ENCODE measurements at regions not wholly inside any gene's neighbourhood (a gene's known extent, or its start where the extent isn't known, plus 50 kb on each side); places are given as distances from the start of the nearest gene placed in this dataset.

DNA sequence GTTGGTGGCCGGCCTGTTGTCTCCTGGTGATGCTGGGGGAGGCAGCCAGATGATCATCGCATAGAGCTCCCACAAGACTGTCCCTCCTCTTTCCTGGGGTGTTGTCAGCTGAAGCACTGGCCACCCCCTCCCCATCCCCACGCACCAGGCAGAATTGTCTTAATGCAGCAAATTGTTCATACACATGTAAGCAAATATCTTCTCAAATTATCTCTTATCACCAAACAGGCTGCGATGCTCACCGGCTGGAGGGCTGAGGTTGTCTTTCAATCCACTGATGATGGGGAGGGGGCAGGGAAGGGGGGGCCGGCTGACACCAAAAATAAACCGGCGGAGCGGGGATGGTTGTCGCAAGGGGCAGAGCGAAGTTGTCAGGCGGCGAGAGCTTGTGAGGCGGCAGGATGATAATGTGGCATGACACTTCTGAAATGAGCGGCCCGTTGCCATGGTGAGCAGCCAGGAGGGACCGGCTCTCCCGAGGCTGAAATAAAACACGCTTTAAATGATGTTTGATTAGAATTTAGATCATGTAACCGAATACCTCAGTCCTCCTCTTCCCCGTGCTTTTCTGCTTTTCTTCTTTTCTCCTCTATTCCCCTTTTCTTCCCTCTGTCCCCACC, 59.8 kb downstream of the MRM1 start:
- DNase-seq (ENCODE audit: low read depth in 3 of 3): no peak

DNA sequence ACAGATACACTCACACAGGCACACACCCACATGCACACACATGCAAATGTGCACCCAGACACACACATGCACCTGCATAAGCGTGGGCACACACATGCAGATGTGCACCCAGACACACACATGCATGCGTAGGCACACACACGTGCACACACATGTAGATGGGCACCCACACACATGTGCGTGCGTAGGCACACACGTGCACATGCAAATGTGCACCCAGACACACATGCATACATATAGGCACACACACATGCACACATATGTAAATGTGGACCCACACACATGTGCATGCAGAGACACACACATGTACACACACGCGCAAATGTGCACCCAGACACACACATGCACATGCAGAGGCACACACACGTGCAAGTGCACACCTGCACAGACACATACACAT, 60.3 kb downstream of the MRM1 start:
- DNase-seq (ENCODE audit: low read depth in 3 of 3): no peak

DNA sequence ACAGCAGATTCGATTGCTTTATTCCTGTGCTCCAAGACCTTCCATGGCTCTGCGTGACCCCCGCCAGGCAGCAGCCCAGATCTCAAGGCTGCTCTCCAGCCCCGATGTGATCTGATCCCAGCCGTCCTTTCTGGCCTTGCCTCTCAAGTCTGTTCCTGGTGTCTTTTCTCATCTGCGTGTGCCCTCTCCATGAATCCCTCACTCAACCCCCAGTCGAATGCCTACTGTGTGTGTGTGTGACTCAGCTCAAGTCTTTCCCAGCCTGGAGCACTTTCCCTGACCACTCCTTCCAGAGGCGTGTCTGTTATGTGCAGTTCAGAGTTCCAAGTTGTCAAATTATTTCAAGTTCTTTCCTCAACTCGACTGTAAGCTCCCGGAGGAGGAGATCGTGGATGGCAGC, 64.0 kb downstream of the MRM1 start:
- no peak for DNase-seq (ENCODE audit: low read depth in 3 of 3)

DNA sequence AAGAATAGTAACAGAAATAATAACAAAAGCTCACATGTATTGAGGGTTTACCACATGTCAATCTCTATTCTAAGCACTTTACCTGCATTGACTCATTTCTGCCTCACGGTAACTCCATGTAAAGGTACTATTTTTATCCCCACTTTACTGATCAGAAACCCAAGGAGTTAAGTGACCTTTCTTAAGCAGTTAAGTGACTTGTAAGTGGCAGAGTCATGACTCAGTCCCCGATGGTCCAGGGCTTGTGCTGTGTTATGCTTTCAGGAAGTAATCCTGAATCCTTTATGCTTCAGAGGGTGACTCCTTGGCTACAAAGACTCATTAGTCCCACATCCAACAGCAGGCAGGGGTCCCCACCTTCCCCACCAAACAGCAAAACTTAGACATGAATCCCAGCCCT, 66.5 kb downstream of the MRM1 start:
- DNase-seq (ENCODE audit: low read depth in 3 of 3): no peak

DNA sequence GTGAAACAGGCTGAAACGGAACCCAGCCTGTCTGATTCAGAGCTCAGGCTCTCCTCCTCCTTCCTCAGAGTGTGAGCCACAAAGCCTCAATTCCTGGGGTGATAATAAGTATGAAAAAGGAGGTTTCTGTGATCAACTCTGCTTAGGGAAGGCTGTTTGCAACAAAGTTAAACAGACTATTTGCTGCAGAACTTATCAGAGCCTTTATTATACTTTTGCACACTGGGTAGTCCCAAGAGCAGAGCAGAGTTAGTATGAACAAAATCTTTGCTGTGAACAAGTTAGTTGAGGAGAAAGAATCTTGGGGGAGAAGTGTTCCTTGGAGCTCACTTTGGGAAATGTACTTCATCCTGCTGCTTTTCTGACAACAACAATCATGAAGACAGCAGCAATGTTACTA, 67.4 kb downstream of the MRM1 start:
- no peak for DNase-seq (ENCODE audit: low read depth in 3 of 3)

DNA sequence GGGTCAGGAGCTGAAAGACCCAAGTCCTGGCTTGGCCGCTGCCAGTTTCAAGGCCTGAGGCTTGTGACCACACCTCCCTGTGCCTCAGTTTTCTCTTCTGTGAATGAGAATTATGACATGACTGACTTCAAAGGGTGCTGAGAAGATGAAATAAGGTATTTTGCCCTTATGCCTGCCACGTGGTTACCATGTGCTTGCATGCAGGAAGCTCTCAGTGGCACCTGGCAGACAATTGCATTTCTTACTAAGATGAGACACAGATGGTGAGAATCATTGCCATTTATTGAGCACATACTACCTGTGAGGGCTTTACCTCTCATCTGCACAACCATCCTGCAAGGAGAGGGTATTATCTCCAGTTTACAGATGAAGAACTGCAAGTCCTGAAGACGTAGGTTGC, 69.8 kb downstream of the MRM1 start:
- no peak for DNase-seq (ENCODE audit: low read depth in 3 of 3)

DNA sequence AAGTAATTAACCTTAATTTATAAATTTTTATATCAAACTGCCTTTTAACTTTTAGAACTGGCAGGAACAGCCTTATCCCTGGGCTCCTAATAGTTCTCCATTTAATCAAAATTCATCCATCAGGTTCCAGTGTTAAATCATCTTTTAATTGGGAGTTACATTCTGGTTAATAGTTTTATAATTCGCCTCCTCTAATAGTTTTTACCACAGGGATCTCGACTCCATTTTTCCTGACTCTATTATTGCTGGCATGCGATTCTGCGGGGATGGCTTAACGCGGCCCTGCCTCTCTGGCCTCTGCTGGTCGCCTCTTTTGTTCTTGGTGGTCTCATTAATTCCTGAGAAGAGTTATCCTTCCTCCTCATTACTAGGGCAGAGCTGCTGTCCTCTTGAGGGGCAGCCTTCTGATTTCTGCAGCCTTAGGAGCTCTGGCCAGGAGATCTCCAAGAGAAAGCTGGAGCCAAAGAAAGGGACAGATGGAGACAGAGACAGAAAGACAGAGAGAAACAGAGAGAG, 71.1 kb downstream of the MRM1 start:
- DNase-seq (ENCODE audit: low read depth in 3 of 3): no peak

DNA sequence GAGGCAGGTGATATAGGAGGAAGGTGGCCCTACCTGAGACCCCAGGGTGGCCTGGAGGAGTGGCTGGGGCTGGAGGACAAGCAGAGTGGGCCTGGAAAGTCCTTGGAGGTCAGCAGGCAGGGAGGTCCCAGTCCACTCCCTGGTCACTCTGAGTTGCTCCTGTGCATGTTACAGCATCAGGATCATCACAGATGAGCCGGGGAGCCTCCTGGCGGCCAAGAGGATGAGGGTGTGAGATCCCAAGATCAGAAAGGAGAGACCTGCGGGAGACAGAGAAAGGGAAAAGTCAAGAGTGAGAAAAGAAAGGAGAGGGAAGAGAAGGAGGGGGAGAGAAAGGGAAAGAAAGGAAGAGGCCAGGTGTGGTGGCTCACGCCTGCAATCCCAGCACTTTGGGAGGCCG, 71.7 kb downstream of the MRM1 start:
- no peak for DNase-seq (ENCODE audit: low read depth in 3 of 3)

DNA sequence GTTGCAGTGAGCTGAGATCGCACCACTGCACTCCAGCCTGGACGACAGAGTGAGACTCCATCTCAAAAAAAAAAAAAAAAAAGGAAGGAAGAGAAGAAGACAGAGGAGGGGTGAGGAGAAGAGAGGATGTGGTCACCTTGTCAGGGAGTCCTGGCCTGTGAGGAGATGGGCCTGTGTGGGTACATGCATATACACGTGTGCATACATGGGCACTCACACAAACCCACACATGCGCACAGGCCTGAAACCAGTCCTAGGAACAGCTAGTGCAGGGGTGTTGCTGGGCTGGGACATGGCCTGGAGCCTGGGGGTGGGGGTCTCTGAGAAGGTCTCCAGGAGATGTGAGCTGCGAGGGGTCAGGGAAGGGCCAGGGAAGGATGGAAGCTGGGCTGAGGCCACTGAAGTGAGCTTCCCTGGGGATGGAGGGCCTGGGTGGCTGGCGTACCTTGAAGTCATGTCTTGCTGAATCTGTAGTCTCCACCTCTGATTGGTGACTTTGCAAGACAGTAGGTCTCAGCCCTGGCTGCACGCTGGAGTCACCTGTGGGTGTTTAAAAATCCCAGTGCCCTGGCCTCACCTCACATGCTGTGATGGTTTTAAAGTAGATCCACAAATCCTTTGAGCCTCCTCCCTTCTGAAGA, 72.4 kb downstream of the MRM1 start:
- no peak for DNase-seq (ENCODE audit: low read depth in 3 of 3)

DNA sequence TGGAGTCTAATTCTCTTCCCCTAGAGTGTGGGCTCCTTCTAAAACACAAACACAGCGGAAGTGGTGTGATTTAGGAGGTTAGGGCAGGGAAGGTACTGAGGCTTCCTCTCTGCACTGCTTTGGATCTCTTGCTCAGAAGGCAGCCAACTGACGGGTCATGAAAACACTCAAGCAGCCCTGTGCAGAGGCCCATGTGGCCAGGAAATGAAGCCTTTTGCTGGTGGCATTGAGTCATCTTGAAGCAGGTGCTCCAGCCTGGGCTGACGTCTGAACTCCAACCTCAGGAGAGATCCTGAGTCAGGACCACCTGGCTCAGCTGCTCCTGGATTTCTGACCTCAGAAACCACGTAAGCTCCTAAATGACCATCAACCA, 72.9 kb downstream of the MRM1 start:
- DNase-seq (ENCODE audit: low read depth in 3 of 3): no peak

DNA sequence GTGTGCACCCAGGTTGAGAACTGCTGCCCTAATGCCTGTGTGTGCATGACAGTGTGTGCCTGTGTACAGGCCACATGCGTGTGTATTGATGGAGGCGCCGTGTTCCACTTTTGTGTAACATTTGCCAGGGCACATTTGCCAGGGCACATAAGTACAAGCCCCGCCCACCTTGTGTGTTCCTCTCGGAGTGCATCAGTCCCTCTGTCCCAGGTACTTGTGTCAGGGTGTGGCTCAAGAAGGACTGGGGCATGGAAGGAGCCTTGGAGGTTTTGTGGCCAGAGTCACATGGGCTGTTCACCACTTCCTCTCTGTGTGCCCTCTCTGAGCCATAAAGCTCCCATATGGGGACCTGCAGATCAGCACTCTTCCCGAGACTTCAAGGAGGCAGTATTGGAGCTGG, 73.9 kb downstream of the MRM1 start:
- no peak for DNase-seq (ENCODE audit: low read depth in 3 of 3)

DNA sequence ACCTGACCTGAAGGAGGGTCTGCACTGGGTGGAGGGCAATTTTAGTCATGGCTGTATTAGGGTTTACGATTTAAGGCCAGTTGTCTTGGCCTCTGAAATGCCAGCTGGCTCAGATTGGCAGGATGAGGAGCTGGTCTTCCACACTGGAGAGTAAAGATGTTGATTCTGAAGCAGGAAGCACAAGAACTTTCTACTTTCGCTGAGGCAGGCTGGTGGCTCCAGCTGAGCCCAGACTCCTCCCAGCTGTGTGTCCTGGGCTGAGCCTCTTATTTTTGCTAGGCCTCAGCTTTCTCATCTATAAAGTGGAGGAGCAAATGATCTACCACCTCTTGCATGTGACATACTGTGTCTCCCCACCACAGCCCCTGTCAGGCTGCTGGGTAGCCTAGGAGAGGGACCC, 74.4 kb downstream of the MRM1 start:
- DNase-seq (ENCODE audit: low read depth in 3 of 3): no peak

DNA sequence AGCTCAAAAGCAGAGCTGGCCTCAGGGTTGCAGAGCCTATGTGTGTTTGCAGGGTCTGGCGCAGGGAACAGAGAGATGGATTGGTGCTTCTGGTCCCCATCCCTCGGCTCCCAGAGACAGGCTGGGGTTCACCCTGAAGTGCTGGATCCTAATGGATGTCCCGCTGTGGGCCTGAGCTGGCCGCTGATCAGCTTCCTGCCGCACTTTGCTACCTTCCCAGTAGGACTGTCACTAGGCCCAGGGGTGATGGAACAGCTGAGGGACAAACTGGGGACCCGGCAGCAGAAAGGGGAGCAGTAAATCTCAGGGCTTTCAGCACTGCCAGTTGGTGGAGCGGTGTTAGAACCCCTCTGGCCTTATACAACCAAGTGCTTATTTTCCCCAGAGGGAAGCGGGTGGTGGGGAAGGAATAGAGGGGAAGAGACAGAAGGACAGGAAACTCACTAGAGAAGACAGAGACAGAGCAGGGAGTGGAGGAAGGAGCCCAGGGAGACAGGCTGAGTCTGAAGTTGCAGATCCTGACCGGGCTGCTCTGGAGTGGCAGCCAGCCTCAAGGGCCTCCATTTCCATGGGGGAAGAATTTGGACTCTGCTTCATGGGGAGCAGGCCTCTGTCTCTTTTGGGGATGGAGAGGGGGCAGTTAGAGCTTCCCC, 78.6 kb downstream of the MRM1 start:
- DNase-seq (ENCODE audit: low read depth in 3 of 3): no peak

DNA sequence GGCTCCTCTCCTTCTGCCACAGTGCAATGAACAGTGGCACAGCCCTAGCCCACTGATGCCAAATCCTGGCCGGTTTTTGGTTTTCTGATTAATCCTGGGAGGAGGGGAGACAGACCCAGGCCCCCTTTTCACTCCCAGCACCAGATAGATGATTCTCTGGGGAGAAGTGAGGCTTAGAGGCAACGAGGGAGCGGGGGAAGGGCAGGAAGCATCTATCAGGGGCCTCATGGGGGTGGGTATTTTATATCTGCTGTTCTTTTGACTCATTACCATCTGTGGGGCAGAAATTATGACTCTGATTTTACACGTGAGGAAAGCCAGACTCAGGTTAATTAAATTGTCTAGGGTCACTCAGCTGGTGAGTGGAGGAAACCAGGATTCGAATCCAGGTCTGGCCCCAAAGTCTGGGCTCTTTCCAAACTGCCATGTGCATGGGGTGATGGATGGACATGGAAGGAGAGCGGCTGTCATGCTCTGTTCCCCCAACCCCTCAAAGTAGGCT, 79.4 kb downstream of the MRM1 start:
- DNase-seq (ENCODE audit: low read depth in 3 of 3): no peak

DNA sequence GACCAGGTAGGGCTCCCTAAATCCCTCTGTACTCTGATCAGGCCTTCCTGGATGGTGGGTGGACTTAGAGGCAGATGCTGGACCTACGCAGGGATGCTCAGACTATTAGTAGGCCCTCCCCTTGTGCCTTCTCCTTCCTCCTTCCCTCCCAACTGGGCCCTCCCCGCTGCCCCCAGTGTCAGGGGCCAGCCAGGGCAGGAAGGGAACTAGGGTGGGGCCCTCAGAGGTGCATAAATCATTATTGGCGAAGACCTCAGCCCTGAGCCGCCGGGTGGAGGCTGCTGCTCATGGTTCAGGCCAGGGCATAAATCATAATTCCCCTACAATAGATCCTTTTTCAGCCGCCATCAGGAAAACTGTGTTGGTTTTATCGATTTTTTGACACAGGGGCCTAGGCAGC, 81.4 kb downstream of the MRM1 start:
- no peak for DNase-seq (ENCODE audit: low read depth in 3 of 3)

DNA sequence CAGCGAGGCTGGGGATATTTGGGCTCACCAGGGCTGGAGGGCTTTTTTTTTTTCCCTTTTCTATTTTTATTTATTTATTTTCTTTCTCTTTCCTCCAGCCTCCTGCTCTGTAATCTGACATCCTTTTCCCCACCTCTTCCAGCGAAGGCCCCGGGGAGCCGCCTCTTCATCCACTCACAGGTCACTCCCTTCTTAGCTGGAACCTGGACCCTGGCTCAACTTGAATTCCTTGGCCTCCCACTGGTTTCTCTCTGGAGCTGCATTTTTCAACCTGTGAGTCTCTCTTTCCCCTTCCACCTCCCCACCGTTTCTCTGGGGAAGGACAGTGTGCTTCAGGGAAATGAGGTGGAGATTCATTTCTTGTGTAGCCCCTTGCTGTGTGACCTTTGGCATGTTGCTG, 82.0 kb downstream of the MRM1 start:
- DNase-seq (ENCODE audit: low read depth in 3 of 3): no peak

DNA sequence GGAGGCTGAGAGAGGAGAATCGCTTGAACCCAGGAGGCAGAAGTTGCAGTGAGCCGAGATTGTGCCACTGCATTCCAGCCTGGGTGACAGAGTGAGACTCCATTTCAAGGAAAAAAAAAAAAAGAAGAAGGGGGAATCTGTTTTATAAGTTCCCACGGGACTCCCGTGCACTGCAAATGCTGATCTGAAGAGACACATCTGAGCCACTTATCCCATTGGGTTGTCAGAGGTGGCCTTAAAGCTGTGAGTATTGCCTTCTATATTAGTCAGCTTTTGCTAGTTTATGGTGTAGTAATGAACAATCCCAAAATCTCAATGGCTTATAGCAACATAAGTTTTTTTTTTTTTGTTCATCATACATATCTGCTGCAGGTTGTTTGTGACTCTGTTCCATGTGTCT, 82.8 kb downstream of the MRM1 start:
- DNase-seq (ENCODE audit: low read depth in 3 of 3): no peak

DNA sequence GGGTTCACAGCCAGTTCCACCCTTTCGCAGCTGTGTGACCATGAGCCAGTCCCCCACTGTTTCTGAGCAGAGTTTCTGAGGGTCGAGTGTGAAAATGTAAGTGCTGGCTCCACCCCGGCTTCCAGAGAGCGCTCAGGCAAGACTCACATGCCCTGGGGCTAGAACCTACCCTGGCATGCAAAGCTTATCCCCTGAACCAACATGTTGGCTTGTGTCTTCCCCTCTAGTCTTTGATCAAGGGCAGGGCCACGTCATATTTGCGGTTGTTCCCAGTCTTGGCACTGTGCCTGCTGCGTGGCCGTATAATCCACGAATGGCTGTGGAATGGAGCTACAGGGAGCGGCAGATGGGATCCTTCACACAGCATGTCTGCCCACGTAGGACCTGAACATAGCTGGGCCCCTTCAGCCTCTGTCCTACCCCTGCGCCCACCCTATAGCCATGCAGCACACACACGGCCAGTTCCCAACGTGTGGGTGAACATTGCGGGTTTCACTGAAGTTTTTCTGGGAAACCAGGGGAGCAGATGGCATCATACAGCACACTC, 84.8 kb downstream of the MRM1 start:
- DNase-seq (ENCODE audit: low read depth in 3 of 3): no peak

DNA sequence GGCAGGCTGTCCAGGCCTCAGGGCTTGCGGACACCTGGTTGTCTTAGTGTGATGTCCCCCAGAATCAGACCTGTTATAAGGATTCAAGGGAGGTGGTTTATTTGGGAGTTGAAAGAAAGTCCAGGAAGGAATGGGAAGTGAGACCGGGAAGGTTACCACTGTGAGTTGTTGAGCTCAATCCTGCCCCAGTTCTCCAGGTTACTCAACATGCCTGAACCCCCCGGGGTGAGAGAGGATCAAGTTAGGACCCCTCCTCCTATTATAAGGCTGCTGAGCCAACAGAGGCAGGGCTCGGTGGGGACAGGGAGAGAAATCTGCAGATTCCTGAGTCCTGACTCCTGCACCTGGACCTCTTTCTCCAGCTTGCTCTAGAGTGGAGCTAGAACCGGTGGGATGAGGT, 86.4 kb downstream of the MRM1 start:
- DNase-seq (ENCODE audit: low read depth in 3 of 3): no peak

DNA sequence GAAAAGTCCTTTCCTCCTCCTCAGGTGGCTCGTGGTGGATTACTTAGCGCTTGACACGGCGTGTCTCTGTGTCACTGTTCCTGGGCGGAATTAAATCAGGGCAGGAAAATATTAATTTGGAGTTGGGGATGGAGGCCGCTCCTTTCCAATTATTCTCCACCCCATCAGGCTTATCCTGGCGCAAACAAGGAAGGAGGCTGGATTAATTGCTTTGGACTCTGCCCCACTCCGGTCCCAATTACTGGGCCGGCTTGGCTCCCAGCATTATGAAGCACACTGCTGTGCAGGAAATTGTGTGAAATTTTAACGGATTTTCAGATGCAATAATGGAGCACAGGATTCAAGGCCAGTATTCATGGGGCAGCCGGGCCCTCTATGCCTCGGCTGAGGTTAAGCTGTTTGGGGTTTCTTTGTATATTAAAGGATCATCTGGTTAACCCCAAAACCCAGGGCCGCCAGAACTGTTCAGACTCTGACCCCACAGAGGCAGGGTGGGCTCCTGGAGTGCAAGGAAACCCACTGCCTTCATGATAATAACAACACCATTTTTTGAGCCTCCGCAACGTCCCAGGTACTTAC, 87.8 kb downstream of the MRM1 start:
- DNase-seq (ENCODE audit: low read depth in 3 of 3): no peak

DNA sequence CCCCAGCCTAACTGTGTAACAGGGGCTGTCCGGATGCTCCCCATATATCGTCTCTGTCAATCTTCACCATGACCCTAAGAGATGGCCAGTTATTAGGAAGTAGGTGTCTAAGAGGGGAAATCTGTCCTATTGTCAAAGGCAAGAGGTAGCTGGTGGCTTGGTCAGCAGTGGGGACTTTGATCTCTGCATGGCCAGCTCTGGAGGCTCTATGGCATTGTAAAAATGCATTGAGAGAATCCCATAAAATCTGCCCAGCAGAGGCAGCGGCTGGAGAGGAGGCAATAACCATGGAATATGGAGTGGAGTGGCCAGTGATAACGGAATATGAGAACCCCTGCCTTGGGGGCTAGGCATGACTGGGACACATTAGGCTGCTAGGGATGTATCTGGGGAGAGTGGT, 88.8 kb downstream of the MRM1 start:
- no peak for DNase-seq (ENCODE audit: low read depth in 3 of 3)

DNA sequence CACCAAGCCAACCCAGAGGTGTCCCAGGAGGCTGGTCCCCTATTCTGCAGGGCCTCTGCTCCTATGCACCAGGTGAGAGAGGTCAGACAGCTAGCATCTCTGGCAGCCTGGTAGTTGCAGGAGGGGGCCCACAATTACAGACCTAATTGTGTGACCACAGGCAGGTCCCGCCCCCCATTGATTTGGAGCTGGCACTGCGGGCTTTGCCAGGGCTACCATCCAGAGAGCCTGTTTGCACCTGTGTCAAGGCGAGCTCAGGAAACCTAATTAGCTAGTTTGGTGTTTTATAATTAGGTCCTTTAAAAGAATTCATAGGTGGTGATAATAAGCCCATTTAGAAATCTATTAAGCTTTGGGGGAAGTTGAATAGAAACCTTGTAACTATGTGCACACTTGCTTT, 90.2 kb downstream of the MRM1 start:
- DNase-seq (ENCODE audit: low read depth in 3 of 3): no peak

DNA sequence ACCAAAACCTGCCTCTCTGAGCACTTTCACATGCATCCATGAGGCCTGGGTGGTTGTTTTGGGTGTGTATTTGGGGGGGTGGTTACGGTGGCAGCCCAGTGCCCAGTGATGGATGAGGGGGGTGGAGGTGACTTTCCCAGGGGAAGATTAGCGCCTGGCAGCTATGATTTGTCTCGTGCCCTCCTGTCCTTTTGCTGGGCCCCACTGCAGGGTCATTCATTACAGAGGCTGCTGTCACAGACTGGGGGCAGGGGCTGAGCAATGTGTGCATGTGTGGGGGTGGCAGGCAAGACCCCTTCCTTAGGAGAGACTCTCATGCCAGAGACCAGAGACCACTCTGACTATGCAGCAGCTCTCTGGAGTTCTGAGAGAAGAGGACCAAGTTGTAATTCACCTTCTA, 93.7 kb downstream of the MRM1 start:
- no peak for DNase-seq (ENCODE audit: low read depth in 3 of 3)
